ENCODE measurements at regions not wholly inside any gene's neighbourhood (a gene's known extent, or its start where the extent isn't known, plus 50 kb on each side); places are given as distances from the start of the nearest gene placed in this dataset.

DNA sequence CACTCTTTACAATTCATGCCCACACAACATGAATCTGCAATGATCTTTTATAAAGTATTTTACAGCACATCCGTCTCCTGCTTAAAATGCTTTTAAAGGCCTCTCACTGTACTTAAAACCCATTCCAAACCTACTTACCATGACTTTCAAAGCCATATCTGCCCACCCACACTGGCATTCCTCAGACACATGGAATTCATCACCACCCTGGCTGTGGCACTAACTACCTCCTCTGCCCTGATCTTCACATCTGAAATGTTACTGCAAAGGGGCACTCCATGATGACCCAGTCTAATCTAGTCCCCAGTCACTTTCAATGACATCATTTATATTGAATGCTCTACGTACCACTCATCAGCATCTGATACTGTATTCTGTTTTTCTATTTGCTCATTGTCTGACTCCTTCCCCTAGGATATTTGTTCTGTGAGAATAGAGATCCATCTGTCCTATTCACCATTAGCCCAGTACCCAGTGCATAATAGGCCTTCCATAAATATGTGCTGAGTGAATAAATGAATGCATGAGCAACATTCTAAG, 193.2 kb upstream of the KIF2A start:
- no peak for DNase-seq (ENCODE audit: low read depth)

DNA sequence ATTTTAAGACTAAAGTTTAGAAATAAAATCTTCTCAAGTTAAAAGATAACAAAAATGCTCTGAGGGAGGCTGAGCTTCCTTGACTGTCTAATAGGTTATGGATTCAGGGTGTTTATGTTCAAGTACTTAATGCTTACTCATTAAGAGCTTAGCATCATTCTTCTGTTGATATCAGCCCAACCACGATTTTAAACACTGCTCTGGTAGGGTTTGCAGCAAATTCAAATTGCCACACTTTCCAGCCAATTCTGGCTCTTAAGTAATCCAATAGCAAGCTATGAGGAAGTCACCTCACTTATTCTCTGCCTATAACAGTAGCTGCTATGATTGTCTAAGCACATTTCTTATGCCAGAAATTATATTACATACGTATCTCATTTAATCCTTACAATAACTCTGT, 191.0 kb upstream of the KIF2A start:
- no peak for DNase-seq (ENCODE audit: low read depth)

DNA sequence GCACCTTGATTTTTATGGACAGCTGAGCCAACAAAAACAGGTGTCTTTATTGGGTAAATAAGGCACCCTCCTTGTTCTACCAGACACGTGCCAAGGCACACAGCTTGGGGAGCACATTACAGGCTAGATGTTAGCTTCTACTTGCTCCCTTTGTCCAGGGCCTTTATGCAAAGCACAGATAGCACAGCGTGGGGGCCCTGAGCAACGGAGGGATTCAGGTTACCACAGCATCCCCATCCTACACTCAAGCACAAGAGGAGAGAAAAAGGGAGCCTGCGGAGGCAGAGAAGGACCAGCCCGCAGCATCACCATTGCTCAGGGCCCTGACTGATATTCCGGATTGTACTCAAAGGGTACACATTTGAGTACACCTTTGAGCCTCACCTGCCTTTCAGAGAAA, 181.7 kb upstream of the KIF2A start:
- DNase-seq (ENCODE audit: low read depth), result no peak

DNA sequence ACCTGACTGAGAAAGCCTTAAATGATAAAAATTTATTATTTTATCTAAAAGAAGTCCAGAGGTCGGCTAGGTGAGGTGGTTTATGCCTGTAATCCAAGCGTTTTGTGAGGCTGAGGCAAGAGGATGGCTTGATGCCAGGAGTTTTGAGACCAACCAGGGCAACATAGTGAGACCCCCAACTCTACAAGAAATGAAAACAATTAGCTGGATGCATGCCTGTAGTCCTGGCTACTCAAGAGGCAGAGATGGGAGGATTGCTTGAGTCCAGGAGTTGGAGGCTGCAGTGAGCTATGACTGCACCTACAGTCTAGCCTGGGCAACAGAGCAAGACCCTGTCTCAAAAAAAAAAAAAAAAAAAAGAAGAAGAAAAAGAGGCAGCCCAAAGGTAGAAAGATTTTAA, 179.9 kb upstream of the KIF2A start:
- DNase-seq (ENCODE audit: low read depth), result no peak

DNA sequence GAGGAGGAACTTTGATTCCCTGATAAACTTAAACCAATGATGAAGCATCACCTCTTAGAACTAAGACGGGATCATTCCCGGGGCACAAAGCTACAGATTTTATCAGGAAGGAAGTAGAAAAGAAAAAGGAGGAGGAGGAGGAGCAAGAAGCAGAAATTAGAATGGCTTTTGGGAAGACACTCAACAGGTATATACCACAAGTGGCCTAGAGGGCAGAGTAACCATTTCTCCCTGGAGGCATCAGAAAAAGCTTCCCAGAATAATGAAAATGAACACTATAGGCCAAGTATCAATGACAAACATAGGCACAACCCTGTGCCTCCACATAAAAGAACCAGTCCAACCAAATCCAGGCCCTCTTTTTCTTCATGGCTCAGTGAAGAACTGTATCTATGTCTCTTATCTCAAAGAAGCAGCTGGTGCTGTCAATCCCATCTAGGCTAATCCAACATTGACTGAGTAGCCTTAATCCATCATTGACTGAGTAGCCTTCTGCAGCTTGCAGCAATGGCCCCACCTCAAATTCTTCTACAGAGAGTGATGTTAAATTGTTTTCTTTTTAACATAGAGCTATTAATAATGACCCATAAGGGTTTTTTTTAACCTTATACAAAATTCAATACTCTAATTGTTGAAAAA, 178.8 kb upstream of the KIF2A start:
- DNase-seq (ENCODE audit: low read depth), result no peak

DNA sequence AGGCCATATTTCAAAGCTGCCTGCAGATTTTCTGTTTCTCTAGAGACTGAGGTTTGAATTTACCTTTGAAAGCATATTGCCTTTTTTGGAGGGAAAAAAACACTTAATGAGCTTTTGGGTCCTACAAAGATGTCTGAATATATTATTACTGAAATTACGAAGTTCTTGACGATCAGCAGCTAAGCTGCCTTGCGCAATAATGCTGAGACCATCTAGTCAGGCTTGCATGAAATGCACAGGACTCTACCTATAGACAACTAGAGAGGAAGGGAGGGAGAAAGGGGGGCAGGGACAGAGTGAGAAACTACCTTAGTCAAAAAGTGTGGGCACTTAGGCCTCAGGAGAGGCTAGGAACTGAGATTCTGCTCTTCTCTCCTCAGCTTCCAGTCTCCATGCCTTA, 175.9 kb upstream of the KIF2A start:
- DNase-seq (ENCODE audit: low read depth), result no peak

DNA sequence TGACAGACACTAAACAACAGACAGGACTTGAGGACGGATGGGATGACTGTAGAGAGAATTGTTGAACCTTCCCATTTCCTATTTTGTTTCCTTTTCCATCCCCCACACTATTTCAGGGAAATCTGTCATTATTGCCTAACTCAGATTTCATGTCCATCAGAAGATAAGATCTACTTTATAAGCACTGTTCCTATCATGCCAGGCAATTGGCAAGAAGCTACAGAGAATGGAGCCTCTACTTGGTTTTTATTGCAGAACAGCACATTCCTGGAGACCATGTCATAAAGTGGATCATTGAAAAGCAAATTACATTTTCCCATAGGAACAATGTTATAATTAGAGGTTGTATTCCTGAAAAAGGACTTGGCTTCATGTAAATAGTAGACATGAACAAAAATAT, 173.7 kb upstream of the KIF2A start:
- no peak for DNase-seq (ENCODE audit: low read depth)

DNA sequence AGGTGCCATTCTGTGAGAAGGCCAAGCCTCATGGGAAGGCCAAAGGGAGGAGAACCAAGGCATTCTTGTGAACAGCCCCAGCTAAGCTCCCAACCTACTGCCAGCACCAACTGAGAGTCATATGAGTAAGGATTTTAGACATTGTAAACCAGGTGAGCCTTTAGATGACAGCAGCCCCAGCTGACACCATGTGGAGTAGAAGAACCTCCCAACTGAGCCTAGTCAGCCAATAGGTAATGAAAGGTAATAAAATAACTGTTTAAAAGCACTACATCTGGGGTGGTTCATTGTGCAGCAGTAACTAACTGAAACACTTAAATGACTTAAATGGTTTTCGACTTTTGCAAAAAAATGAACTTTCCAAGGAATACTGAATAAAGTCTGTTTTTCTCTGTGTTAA, 172.6 kb upstream of the KIF2A start:
- no peak for DNase-seq (ENCODE audit: low read depth)

DNA sequence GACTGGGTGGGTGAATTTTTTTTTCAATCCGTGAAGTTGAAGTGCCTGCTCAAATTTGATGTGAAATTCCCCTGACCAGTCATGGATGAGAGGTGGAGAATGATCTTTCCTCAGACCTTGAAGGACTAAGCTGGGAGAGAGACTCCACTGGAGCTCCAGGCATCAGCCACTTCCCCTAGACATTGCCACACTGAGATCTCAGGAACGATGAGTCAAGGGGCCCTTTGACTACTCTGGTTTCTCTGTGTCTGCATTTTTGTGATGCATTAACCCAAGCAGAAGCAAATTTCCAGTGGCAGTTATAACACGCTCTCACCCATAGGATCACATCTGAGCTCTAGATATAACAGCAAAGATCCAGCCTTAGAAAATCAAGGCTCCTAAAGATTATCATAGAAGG, 171.2 kb upstream of the KIF2A start:
- no peak for DNase-seq (ENCODE audit: low read depth)

DNA sequence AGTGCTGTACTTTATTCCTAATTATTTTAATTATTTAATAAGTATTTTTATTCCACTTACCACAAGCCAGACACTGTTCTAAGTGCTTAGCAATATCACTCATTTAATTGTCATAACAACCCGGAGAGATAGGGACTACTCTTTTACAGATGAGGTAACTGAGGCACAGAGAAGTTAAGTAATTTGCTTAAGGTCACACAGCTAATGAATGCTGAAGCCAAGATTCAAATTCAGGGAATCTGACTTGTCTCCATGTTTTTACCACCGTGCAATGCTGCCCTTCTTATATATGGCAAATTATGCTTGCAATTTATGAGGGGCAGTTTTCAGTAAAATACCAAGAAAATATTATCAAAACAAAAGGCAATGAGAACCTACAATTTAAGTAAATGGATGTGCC, 168.4 kb upstream of the KIF2A start:
- DNase-seq (ENCODE audit: low read depth), result no peak

DNA sequence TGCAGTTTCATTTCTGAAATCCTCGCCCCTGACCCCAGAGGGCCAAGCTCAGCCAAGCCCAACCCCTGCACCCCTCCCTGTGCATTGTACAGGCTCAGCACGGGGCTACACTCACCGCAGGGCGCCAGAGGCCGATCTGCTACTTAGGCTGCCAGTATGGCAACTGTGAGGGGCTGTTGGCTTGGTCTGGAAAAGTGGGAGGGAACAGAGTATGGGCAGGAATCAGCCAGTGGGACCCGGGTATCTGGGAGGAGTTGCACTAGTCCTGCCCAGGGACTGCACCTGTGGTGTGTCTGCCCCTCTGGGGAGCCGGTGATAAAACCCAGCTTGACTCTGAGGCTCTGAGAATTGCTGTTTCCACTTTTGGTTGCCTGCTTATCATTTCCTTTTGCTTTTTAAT, 167.4 kb upstream of the KIF2A start:
- DNase-seq (ENCODE audit: low read depth), result no peak

DNA sequence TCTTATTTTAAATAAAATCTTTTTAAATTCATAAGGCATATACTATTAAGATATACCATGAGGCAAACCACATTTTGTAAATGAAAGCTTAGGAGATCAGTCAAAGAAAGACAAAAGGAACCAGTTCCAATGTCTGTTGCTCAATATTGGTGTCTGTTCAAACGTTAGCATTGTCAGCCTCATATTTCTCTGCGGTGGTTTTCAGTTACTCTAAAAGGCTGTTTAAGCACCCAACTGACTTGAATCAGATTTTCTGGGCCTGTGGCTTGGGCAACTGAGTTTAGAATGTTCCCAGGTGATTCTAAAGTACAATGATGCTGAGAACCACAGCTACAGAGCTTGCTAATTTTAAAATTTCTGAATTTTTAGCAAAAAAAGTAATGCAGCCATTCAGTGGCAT, 166.3 kb upstream of the KIF2A start:
- no peak for DNase-seq (ENCODE audit: low read depth)

DNA sequence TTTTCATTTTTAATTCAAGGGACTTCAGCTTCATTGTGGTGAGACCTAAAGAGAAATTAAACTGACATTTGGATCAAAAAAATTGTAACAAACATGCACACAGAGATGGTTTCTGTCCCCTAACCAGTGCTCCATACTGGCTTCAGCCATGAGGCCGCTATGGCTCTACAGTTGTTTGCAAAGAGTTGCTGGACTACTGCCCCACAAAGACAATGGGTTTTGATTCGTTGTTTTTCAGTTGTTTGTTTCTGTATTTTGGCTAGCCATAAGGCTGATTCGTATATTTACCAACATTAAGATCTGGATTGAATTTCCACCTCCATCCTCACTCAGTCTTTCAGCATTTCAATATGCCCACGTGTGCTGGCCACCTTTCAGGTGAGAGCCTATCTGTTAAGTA, 163.7 kb upstream of the KIF2A start:
- no peak for DNase-seq (ENCODE audit: low read depth)

DNA sequence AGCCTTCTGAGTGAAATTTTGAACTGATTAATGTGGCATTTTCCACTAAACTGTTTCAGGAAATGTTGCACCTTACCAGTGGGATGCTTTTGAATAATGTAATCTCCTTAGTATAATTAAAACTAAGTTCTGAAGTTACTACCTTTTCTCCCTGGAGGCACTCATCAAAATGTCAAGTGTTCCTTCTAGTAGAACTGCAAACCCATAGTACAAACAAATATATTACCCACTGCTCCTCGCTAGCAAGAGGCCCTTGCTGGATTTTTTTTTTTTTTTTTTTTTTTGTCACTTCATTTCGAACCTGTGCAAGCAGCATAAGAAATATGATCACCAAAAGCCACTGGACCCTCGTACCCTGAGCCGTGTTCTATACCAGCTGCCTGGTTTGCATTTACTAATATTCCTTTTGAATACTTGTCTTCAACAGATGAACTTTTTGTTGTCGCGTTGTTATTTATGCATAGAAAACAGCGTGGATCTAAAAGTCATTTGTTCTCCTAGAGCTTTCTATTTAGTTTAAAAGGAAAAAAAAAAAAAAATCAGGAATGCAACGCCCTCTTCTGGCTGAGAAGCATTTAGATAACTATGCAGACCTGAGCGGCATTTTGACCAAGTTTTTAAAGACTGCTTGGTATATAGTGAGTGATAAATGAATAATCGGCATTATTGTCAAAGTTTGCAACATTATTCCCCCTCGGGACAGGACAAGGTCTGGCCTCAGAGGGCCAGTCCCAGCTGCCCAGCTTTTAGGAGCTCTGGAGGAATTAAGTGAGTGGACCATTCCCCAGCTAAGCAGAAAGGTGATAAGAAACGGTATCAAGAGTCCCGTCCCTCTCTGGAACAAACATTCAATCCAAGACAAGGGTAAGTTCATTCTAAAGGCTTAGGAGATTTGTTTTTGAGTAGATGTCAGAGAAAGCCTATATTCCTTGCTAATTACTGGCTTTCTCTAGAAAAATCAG, 162.5 kb upstream of the KIF2A start:
- DNase-seq (ENCODE audit: low read depth), result no peak

DNA sequence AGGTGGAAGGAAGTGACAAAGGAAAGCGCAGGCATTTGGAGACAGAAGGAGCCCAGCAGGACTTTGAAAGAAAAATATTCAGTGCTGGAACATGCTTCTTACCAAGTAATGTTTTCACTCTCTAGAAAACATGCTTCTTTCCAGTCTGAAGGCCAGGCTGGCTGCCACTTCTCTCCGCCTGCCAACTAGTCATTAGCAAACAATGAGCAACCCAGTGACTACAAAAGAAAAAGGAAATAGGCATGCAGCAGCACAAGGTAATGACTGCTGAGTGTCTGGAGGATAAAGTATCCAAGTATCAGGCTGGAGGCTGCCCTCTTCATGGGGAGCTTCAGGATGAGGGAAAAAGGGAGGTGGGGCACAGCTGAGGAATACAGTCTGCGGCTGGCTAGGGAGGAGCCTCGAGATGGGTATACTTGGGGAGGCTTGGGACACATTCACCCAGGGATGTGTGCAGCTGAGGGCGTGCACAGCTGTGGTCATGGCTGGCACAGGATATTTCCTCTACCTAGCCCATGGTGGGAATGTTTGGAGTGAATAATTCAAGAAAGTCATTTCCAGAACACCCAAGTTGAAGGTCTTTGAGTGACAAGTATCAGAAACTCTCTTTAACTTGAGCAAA, 161.5 kb upstream of the KIF2A start:
- DNase-seq (ENCODE audit: low read depth), result no peak

DNA sequence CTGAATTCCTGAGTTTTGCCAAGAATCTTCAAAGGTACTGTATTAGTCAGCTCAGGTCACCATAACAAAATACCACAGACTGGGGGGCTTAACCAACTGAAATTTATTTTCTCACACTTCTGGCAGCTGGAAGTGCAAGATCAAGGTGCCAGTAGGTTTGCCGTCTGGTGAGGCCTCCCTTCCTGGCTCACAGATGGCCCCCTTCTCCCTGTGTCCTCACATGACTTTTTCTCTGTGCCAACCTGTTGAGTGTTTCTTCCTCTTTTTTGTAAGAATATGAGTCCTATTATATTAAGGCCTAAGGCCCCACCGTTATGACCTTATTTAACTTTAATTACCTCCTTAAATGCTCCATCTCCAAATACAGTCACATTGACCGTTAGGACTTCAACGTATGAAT, 156.1 kb upstream of the KIF2A start:
- no peak for DNase-seq (ENCODE audit: low read depth)

DNA sequence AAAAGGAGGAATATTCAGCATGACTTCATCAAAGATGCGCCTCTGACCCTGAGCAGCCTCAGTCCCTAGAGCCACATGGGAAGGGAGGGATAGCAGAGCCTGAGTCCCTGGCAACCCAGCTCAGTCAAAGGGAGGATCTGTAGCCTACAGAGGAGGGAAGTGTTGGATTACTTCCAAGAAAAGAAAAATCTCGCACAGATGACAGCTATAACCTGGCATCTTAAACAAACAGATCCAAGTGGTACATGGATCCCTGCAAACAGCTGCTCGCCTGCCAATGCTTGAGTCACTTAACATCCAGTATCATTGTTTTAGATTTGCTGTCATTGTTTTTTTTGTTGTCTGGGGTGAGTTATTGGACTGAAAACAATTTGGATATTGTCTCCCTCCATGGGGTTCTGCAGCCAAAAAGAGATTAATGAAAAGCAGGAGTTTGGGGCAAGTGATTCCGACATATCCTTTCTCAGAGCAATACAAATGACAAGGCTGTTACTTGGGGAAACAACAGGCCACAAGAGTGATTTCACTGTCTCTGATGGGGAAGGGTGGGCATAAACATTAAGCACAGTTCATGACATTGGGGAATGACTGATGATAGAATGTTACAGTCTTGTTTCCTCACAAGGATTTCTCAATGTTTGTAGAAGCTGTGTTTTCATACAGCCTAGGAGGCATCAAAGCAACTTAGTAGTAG, 153.5 kb upstream of the KIF2A start:
- DNase-seq (ENCODE audit: low read depth), result no peak

DNA sequence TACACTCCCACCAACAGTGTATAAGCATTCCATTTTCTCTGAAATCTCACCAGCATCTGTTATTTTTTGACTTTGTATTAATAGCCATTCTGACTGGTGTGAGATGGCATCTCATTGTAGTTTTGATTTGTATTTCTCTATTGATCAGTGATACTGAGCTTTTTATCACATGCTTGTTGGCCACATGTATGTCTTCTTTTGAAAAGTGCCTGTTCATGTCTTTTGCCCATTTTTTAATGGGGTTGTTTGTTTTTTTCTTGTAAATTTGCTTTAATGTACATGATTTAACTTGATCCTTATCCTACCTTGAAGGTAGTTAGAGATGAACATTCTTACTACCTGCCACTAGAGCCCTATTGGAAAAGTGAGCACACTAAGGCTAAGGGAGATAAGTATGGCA, 151.2 kb upstream of the KIF2A start:
- DNase-seq (ENCODE audit: low read depth), result no peak

DNA sequence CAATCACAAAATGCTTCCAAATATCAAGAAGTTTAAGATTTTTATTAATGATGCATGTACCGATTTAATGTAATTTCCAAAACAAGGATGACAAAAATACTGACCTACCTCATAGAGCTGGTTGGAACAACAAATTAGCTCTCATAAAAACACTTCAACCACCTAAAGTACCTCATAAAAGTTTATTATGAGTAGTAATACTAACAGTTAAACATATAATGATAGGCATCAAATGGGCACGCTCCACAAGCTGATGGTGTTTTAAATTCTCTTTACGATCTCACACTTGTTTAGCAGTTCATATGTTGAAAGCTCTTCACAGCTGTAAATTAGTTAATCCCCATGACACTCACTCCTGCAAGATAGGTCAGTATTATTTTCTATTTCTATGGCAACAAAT, 150.0 kb upstream of the KIF2A start:
- no peak for DNase-seq (ENCODE audit: low read depth)

DNA sequence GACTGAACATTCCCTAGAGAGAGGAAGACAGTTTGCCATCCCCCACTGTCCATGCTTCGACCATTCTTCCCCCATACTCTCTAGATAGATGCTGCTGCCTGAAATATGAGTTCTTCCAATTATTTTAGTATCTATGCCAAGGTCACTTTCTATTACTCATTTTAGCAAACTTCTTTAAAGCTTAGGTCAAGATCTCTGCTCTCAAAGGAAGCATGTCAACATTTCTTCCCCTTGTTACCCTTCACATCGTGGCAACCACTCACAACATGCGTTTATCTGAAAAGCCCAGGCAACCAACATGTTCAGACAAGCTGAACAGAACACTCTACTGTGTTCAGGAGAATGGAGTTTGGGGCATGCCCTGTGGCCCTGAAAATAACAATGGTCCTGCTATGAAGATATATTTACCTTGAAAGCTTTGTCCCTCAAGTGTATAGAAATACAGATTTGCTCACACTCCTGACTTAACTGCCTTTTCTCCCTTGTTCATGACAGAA, 138.4 kb upstream of the KIF2A start:
- DNase-seq (ENCODE audit: low read depth), result no peak

DNA sequence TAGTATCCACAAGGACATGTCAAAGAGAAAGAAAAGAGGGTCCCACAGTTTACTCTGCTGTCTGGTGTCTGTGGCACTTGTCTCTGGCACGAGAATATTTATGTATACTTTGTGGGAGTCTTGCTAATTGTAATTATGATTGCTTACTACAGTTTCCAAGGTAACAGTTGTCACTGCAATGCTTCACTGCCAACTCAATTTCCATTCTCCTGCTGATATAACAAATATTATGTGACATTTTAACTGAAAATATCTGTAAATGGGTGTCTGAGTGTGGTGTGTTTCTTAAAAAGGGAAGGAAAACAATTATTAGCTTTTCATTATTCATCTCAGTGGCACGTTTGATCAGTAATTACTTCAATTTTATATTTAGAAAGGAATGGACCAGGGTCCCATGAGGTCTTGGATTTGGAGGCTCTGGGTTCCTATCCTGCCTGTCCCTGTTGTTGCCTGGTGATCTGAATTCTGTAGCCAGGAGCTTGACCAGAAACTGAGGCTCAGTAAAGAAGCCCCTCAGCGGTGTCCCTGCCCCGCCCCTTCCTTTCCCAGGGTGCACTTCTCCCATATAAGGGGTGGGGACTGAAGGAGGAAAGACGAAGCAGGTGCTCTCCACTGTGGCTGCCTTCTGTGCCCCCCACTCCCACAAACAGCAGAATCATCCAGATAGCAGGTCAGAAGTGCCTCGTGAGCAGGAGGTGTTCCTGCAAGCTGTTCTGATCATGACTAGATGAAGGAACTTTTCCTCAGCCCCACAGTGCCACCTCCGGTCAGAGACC, 137.3 kb upstream of the KIF2A start:
- no peak for DNase-seq (ENCODE audit: low read depth)

Measured in T-helper 22 cell (primary cell).